HG03060 (cell line): ENCODE measurements at regions not wholly inside any gene's neighbourhood (a gene's known extent, or its start where the extent isn't known, plus 50 kb on each side); places are given as distances from the start of the nearest gene placed in this dataset.
"Not testable (repeated sequence)": the region's sequence is repeated elsewhere in the genome, so short reads cannot be mapped to it uniquely, and the experiment has no call there.

Experiments used
- ATAC-seq: cut with Tn5 transposase; IDR thresholded peaks from one replicate; pipeline ENCODE4 v1.9.1; 2021; ENCODE audit warnings: low read depth, moderate number of reproducible peaks; ENCODE audit not compliant: unreplicated experiment

- ATAC-seq = no peak
Observed at GRCh38 chr2:17160594-17160993, 357.6 kb downstream of the RAD51AP2 start.

- no peak for ATAC-seq
Observed at GRCh38 chr2:17156086-17156485, 362.2 kb downstream of the RAD51AP2 start.

- no peak for ATAC-seq
Observed at GRCh38 chr2:17149945-17150344, 368.3 kb downstream of the RAD51AP2 start.

- no peak for ATAC-seq
Observed at GRCh38 chr2:17148407-17149145, 369.7 kb downstream of the RAD51AP2 start.

GRCh38 chr2:17146358-17146757, 371.9 kb downstream of the RAD51AP2 start:
- no peak for ATAC-seq

GRCh38 chr2:17136877-17137276, 381.4 kb downstream of the RAD51AP2 start:
- ATAC-seq = no peak

- ATAC-seq = no peak
Observed at GRCh38 chr2:17136231-17136630, 382.0 kb downstream of the RAD51AP2 start.

- ATAC-seq = no peak
Observed at GRCh38 chr2:17135619-17136018, 382.6 kb downstream of the RAD51AP2 start.

GRCh38 chr2:17133052-17133671, 385.1 kb downstream of the RAD51AP2 start:
- no peak for ATAC-seq

GRCh38 chr2:17130627-17131026, 387.6 kb downstream of the RAD51AP2 start:
- not testable (repeated sequence) for ATAC-seq

GRCh38 chr2:17125989-17126620, 392.1 kb downstream of the RAD51AP2 start:
- no peak for ATAC-seq

- no peak for ATAC-seq
Observed at GRCh38 chr2:17124575-17125318, 393.5 kb downstream of the RAD51AP2 start.

- ATAC-seq = no peak
Observed at GRCh38 chr2:17122887-17123501, 395.2 kb downstream of the RAD51AP2 start.

GRCh38 chr2:17115466-17115865, 402.8 kb downstream of the RAD51AP2 start:
- no peak for ATAC-seq

- no peak for ATAC-seq
Observed at GRCh38 chr2:17115042-17115441, 403.2 kb downstream of the RAD51AP2 start.

GRCh38 chr2:17107871-17108270, 410.4 kb downstream of the RAD51AP2 start:
- ATAC-seq = no peak

- no peak for ATAC-seq
Observed at GRCh38 chr2:17107151-17107550, 411.1 kb downstream of the RAD51AP2 start.

- ATAC-seq = no peak
Observed at GRCh38 chr2:17106418-17106817, 411.8 kb downstream of the RAD51AP2 start.

- ATAC-seq = peak; percentile 56
Observed at GRCh38 chr2:17104454-17104853, 413.8 kb downstream of the RAD51AP2 start.

- ATAC-seq = no peak
Observed at GRCh38 chr2:17101596-17101995, 416.6 kb downstream of the RAD51AP2 start.

GRCh38 chr2:17101091-17101490, 417.1 kb downstream of the RAD51AP2 start:
- no peak for ATAC-seq
